ENCODE measurements at regions not wholly inside any gene's neighbourhood (a gene's known extent, or its start where the extent isn't known, plus 50 kb on each side); places are given as distances from the start of the nearest gene placed in this dataset.
A peak's percentile ranks its signal among the peaks of the same experiment; 100 is the strongest.

- ATAC-seq (ENCODE audit: low FRiP score): no peak
- DNase-seq (ENCODE audit: low spot score): no peak
- TF ChIP-seq, protein P1, sequence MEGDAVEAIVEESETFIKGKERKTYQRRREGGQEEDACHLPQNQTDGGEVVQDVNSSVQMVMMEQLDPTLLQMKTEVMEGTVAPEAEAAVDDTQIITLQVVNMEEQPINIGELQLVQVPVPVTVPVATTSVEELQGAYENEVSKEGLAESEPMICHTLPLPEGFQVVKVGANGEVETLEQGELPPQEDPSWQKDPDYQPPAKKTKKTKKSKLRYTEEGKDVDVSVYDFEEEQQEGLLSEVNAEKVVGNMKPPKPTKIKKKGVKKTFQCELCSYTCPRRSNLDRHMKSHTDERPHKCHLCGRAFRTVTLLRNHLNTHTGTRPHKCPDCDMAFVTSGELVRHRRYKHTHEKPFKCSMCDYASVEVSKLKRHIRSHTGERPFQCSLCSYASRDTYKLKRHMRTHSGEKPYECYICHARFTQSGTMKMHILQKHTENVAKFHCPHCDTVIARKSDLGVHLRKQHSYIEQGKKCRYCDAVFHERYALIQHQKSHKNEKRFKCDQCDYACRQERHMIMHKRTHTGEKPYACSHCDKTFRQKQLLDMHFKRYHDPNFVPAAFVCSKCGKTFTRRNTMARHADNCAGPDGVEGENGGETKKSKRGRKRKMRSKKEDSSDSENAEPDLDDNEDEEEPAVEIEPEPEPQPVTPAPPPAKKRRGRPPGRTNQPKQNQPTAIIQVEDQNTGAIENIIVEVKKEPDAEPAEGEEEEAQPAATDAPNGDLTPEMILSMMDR (IDR thresholded peaks at IDR 0.05): no peak
Measured at GRCh38 chr10:93177511-93177910, 103.8 kb downstream of the CYP26A1 start.

DNA sequence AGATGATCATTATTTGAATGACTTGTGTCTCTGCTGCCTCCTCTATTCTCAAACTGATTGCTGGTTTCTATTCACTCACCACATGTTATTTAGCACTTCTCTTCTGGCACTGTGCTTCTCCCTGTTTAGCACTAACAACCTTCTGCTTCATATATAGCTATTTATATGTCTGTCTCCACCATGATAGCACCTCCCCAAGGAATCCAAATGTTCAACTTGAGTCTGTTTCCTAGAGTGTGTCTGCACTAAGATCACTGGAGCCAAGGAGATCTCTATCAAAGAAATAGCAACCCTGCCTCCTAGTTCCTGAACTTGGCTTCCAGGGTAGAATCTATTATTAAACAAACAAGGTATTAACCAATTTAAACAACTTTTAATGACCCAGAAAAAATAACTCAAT lies 104.5 kb downstream of the CYP26A1 start:
- no peak for ATAC-seq (ENCODE audit: low FRiP score)
- DNase-seq (ENCODE audit: low spot score): no peak
- TF ChIP-seq, protein P1 (IDR thresholded peaks at IDR 0.05): no peak

GRCh38 chr10:93180482-93180931 lies 106.8 kb downstream of the CYP26A1 start:
- no peak for DNase-seq (ENCODE audit: low spot score)
- ATAC-seq (ENCODE audit: low FRiP score): no peak
- TF ChIP-seq, protein P1 (IDR thresholded peaks at IDR 0.05): no peak

- ATAC-seq (ENCODE audit: low FRiP score) (peak; percentile 48), DNase-seq (ENCODE audit: low spot score) (no peak)
- TF ChIP-seq, protein P1 (IDR thresholded peaks at IDR 0.05): no peak
Measured at GRCh38 chr10:93181271-93182048, 107.8 kb downstream of the CYP26A1 start.

GRCh38 chr10:93182049-93182327 lies 108.3 kb downstream of the CYP26A1 start:
- DNase-seq (ENCODE audit: low spot score): no peak
- TF ChIP-seq, protein P1 (IDR thresholded peaks at IDR 0.05): no peak
- no peak for ATAC-seq (ENCODE audit: low FRiP score)

GRCh38 chr10:93182790-93183189 lies 109.1 kb downstream of the CYP26A1 start:
- TF ChIP-seq, protein P1 (IDR thresholded peaks at IDR 0.05): no peak

DNA sequence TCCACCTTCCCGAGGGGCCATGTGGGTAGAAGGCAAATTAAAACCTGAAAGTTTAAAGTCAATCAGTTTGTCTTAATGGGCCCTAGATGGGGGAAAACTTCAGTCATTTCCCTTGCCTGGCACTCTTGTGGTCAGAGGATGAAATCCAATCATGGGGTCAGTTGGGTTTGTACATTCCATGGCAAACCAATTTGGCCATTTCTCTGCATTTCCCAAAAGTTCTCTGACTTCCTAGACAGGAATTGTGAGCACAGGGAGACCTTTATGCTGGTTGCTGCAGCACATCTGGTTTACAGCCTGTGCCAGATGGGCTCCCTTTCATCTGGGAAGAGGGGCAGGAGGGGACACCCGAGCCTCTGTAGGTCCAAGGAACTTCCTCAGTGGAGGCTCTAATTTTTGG lies 113.0 kb downstream of the CYP26A1 start:
- TF ChIP-seq, protein P1 (IDR thresholded peaks at IDR 0.05): no peak
- no peak for ATAC-seq (ENCODE audit: low FRiP score)

More at GRCh38 chr10:93182790-93183189, 109.1 kb downstream of the CYP26A1 start:
- no peak for DNase-seq (ENCODE audit: low spot score)
- no peak for ATAC-seq (ENCODE audit: low FRiP score)

More for the DNA sequence above, 113.0 kb downstream of the CYP26A1 start:
- DNase-seq (ENCODE audit: low spot score): no peak

Measured in omental fat pad (tissue), 3 donors.